H1 (cell line): ENCODE measurements at regions not wholly inside any gene's neighbourhood (a gene's known extent, or its start where the extent isn't known, plus 50 kb on each side); places are given as distances from the start of the nearest gene placed in this dataset.

Source experiments
- CTCF ChIA-PET: fragments of 300-600 bp; sonication (Branson Sonifier 250); formaldehyde crosslinking; loops from one replicate; lab custom pipeline; 2021; ENCODE audit not compliant: partially characterized antibody; lab: Charles Lee
- POLR2A ChIA-PET: fragments of 300-600 bp; sonication (Branson Sonifier 250); formaldehyde crosslinking; loops from one replicate; lab custom pipeline; 2021; ENCODE audit warnings: inconsistent platforms; ENCODE audit not compliant: partially characterized antibody; lab: Charles Lee
- DNase-seq, 2 experiments: peaks; one replicate each; pipeline versions ENCODE4 v3.0.0 to v3.0.0-alpha.2; 2010 to 2022; ENCODE audit warnings: low spot score in 2 of 2, low read depth in 1 of 2, mixed read lengths in 1 of 2
- FAIRE-seq: peaks from 2 replicates; lab custom pipeline; 2011; peaks lifted over from hg19 to GRCh38; lab: Jason Lieb, UNC
- H2AFZ ChIP-seq: 2 replicates; pipeline ENCODE4 v1.8.1; 2012; ENCODE audit warnings: low read length, inconsistent platforms
- H2AK5ac ChIP-seq: 2 replicates; pipeline ENCODE4 v1.6.1; 2013; ENCODE audit warnings: low read depth, low read length
- H2BK120ac ChIP-seq: replicated peaks from 2 replicates; pipeline ENCODE3; 2013; ENCODE audit warnings: low read depth, low read length, inconsistent platforms
- H2BK12ac ChIP-seq: 2 replicates; pipeline ENCODE4 v1.6.1; 2013; ENCODE audit warnings: low read depth, low read length
- H2BK15ac ChIP-seq: 2 replicates; pipeline ENCODE4 v1.6.1; 2013; ENCODE audit warnings: low read length
- H2BK20ac ChIP-seq: 2 replicates; pipeline ENCODE4 v1.6.1; 2013; ENCODE audit warnings: low read length
- H2BK5ac ChIP-seq: 2 replicates; pipeline ENCODE4 v1.6.1; 2013; ENCODE audit warnings: low read depth, low read length
- H3K14ac ChIP-seq: 2 replicates; pipeline ENCODE4 v1.6.1; 2013; ENCODE audit warnings: inconsistent platforms; ENCODE audit not compliant: insufficient read length
- H3K18ac ChIP-seq: 2 replicates; pipeline ENCODE4 v1.6.1; 2013; ENCODE audit warnings: low read length; ENCODE audit errors: extremely low read depth
- H3K23ac ChIP-seq: 2 replicates; pipeline ENCODE4 v1.6.1; 2013; ENCODE audit warnings: inconsistent platforms; ENCODE audit not compliant: insufficient read length
- H3K23me2 ChIP-seq: 2 replicates; pipeline ENCODE4 v1.6.1; 2013; ENCODE audit warnings: low read depth, low read length
- H3K27ac ChIP-seq: 2 replicates; pipeline ENCODE4 v1.6.1; 2011; ENCODE audit warnings: low read depth, low read length, inconsistent platforms
- H3K27me3 ChIP-seq, 4 experiments: replicated peaks in 1 of 4; 1 replicate in 1 of 4; 2 replicates in 3 of 4; pipeline versions ENCODE4 v1.6.1 to v1.8.1; 2011 to 2013; ENCODE audit warnings: low read length in 3 of 4, mild to moderate bottlenecking in 3 of 4, inconsistent platforms in 2 of 4, mixed read lengths in 2 of 4, moderate library complexity in 1 of 4; ENCODE audit not compliant: control insufficient read depth in 3 of 4, insufficient read depth in 3 of 4; ENCODE audit errors: extremely low read depth in 1 of 4
- H3K36me3 ChIP-seq, 4 experiments: 2 replicates each; pipeline versions ENCODE4 v1.6.1 to v1.8.1; 2011 to 2013; ENCODE audit warnings: mild to moderate bottlenecking in 4 of 4, low read length in 3 of 4, moderate library complexity in 2 of 4, control low read depth in 1 of 4, inconsistent platforms in 1 of 4; ENCODE audit not compliant: insufficient read depth in 4 of 4, control insufficient read depth in 2 of 4
- H3K4ac ChIP-seq: replicated peaks from 2 replicates; pipeline ENCODE3; 2013; ENCODE audit warnings: low read length, low read depth, mixed read lengths, inconsistent platforms; ENCODE audit not compliant: insufficient read length
- H3K4me1 ChIP-seq, 4 experiments: replicated peaks in 1 of 4; 1 replicate in 1 of 4; 2 replicates in 3 of 4; pipeline versions ENCODE4 v1.6.1 to v1.8.1; 2011 to 2013; ENCODE audit warnings: low read length in 3 of 4, inconsistent platforms in 2 of 4, mixed read lengths in 1 of 4; ENCODE audit not compliant: insufficient read depth in 4 of 4, control insufficient read depth in 3 of 4
- H3K4me2 ChIP-seq, 2 experiments: 2 replicates each; pipeline versions ENCODE4 v1.6.1 to v1.8.1; 2011 to 2013; ENCODE audit warnings: low read depth in 2 of 2, low read length in 2 of 2, control low read depth in 1 of 2, inconsistent platforms in 1 of 2, mild to moderate bottlenecking in 1 of 2; ENCODE audit not compliant: insufficient read depth in 1 of 2
- H3K4me3 ChIP-seq, 4 experiments: fragments of 200-600, 300-600 bp in 1 of 4; sonication (generic), shearing (Covaris generic), sonication (Bioruptor Twin) in 1 of 4; 2 replicates each; pipeline versions ENCODE4 v1.5.1 to v1.8.1; 2011 to 2016; ENCODE audit warnings: low read length in 4 of 4, low read depth in 3 of 4, control low read depth in 2 of 4, inconsistent platforms in 2 of 4, mild to moderate bottlenecking in 2 of 4, mixed read lengths in 1 of 4, moderate library complexity in 1 of 4; ENCODE audit not compliant: insufficient read depth in 2 of 4; ENCODE audit errors: extremely low read depth in 1 of 4
- H3K56ac ChIP-seq: replicated peaks from 2 replicates; pipeline ENCODE3; 2013; ENCODE audit warnings: low read depth, mild to moderate bottlenecking, mixed read lengths, low read length, inconsistent platforms; ENCODE audit not compliant: insufficient read length
- H3K79me1 ChIP-seq: 2 replicates; pipeline ENCODE4 v1.6.1; 2013; ENCODE audit warnings: low read depth, low read length, control low read depth
- H3K79me2 ChIP-seq, 2 experiments: 2 replicates each; pipeline versions ENCODE4 v1.6.1 to v1.8.1; 2012 to 2013; ENCODE audit warnings: low read length in 2 of 2, mild to moderate bottlenecking in 2 of 2, inconsistent platforms in 1 of 2; ENCODE audit not compliant: insufficient read depth in 2 of 2, control insufficient read depth in 1 of 2
- H3K9ac ChIP-seq, 4 experiments: replicated peaks in 1 of 4; 1 replicate in 1 of 4; 2 replicates in 3 of 4; pipeline versions ENCODE4 v1.6.1 to v1.8.1; 2011 to 2013; ENCODE audit warnings: low read depth in 3 of 4, low read length in 3 of 4, control low read depth in 2 of 4, mild to moderate bottlenecking in 2 of 4, moderate library complexity in 2 of 4, inconsistent platforms in 1 of 4; ENCODE audit errors: extremely low read depth in 1 of 4
- H3K9me3 ChIP-seq, 2 experiments: 2 replicates each; pipeline versions ENCODE4 v1.6.1 to v1.8.1; 2012 to 2013; ENCODE audit warnings: mild to moderate bottlenecking in 2 of 2, moderate library complexity in 2 of 2, control low read depth in 1 of 2, inconsistent platforms in 1 of 2, low read depth in 1 of 2, low read length in 1 of 2, mixed read lengths in 1 of 2; ENCODE audit not compliant: insufficient read depth in 2 of 2
- H4K20me1 ChIP-seq, 2 experiments: replicated peaks in 1 of 2; 2 replicates each; pipeline versions ENCODE3 to v1.8.1; 2011 to 2013; ENCODE audit warnings: inconsistent platforms in 2 of 2, low read length in 2 of 2, mild to moderate bottlenecking in 1 of 2; ENCODE audit not compliant: insufficient read depth in 2 of 2, control insufficient read depth in 1 of 2
- H4K5ac ChIP-seq: 2 replicates; pipeline ENCODE4 v1.6.1; 2013; ENCODE audit warnings: low read length, low read depth, mixed read lengths, inconsistent platforms; ENCODE audit not compliant: insufficient read length
- H4K8ac ChIP-seq: 2 replicates; pipeline ENCODE4 v1.8.0; 2013; ENCODE audit warnings: mild to moderate bottlenecking, moderate library complexity, low read length, inconsistent platforms; ENCODE audit not compliant: insufficient read depth; ENCODE audit errors: extremely low read depth
- H4K91ac ChIP-seq: replicated peaks from 2 replicates; pipeline ENCODE3; 2013; ENCODE audit warnings: low read length, mixed read lengths, inconsistent platforms; ENCODE audit not compliant: insufficient read length
- BRCA1 ChIP-seq: IDR thresholded peaks from 2 replicates; pipeline ENCODE4 v1.6.1; 2012; ENCODE audit warnings: low read depth, low read length, improper control_type of control experiment
- CTBP2 ChIP-seq: IDR thresholded peaks from 2 replicates; pipeline ENCODE4 v1.7.0; 2011; ENCODE audit warnings: borderline replicate concordance, mild to moderate bottlenecking, moderate library complexity, mixed read lengths, low read length; ENCODE audit not compliant: insufficient read depth, insufficient read length
- EP300 ChIP-seq, 2 experiments: IDR thresholded peaks; 1 replicate in 1 of 2; 2 replicates in 1 of 2; pipeline ENCODE4 v1.6.1; 2011 to 2012; ENCODE audit warnings: low read depth in 2 of 2, low read length in 2 of 2, mild to moderate bottlenecking in 2 of 2, borderline replicate concordance in 1 of 2, inconsistent platforms in 1 of 2, moderate library complexity in 1 of 2
- GTF2F1 ChIP-seq: IDR thresholded peaks from 2 replicates; pipeline ENCODE4 v1.6.1; 2012; ENCODE audit warnings: low read depth, low read length, improper control_type of control experiment, borderline replicate concordance
- JUN ChIP-seq: IDR thresholded peaks from 2 replicates; pipeline ENCODE4 v1.6.1; 2011; ENCODE audit warnings: low read depth, mild to moderate bottlenecking, improper control_type of control experiment, low read length
- KDM4A ChIP-seq: IDR thresholded peaks from one replicate; pipeline ENCODE4 v1.7.1; 2012; ENCODE audit warnings: low read depth, mild to moderate bottlenecking, moderate library complexity, low read length, inconsistent platforms; ENCODE audit not compliant: severe bottlenecking
- POLR2AphosphoS5 ChIP-seq: IDR thresholded peaks from 2 replicates; pipeline ENCODE4 v1.6.1; 2011; ENCODE audit warnings: low read depth, low read length
- RBBP5 ChIP-seq: IDR thresholded peaks from 2 replicates; pipeline ENCODE4 v1.7.1; 2012; ENCODE audit warnings: low read depth, mild to moderate bottlenecking, inconsistent platforms, low read length, moderate library complexity, borderline replicate concordance
- SIN3A ChIP-seq, 2 experiments: IDR thresholded peaks in 1 of 2; conservative IDR thresholded peaks in 1 of 2; 2 replicates each; pipeline ENCODE4 v1.6.1; 2011 to 2012; ENCODE audit warnings: low read length in 2 of 2, improper control_type of control experiment in 1 of 2, low read depth in 1 of 2, mild to moderate bottlenecking in 1 of 2
- WGBS, 2 experiments: shearing (Covaris generic) in 1 of 2; methylation state at CpG; one replicate each; pipeline versions ENCODE4 v1.1.6 to v1.1.7; 2013 to 2015; ENCODE audit warnings: low lambda C conversion rate in 2 of 2, mixed read lengths in 2 of 2, inconsistent platforms in 1 of 2, low coverage in 1 of 2, missing lambda C conversion rate in 1 of 2; ENCODE audit not compliant: insufficient replicate concordance in 2 of 2, insufficient coverage in 1 of 2, insufficient read length in 1 of 2; ENCODE audit errors: extremely low coverage in 1 of 2, missing lambda C conversion rate in 1 of 2; 5-methylcytosine and 5-hydroxymethylcytosine counted together

DNA sequence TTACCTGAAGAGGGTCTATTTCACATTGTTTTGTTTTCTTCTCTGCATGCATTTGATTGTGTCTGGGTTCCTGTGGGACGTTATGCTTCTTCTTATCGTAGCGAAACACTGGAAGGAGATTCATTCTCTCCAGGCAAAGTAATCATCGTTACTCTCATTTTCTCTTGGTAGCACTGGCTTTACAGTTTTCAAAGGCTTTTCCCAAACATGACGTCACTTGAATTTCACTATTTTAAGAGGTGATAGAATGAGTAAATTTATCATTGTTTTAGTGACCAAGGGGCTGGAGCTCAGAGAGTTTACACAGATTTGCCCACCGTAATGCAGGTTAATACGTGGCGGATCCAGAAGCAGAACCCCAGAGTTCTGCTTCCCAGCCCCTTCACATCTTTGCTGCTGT, 391.4 kb downstream of the DCDC2C start:
- H3K36me3 ChIP-seq: no peaks in the 10 kb centered on the region
- H3K9me3 ChIP-seq: no peaks in the 10 kb centered on the region
- H3K4me3 ChIP-seq: no peak overlapping the region
- no peak overlapping the region for H2AK5ac ChIP-seq
- no peak overlapping the region for H3K9ac ChIP-seq
- FAIRE-seq: no peak
- no peak overlapping the region for H4K8ac ChIP-seq
- no peak overlapping the region for H2BK20ac ChIP-seq
- no peak overlapping the region for H3K4me2 ChIP-seq
- no peak overlapping the region for H2BK12ac ChIP-seq
- H3K27ac ChIP-seq: no peak overlapping the region
- POLR2A ChIA-PET: no interaction called here
- H3K56ac ChIP-seq: no peak overlapping the region
- no peak for TF ChIP-seq CTBP2
- no peak for TF ChIP-seq SIN3A (conservative IDR thresholded peaks at IDR 0.05 in 1 of 2, IDR thresholded peaks at IDR 0.05 in 1 of 2; ENCODE audit: low read depth in 1 of 2, low read length in 2 of 2)
- no peak for TF ChIP-seq GTF2F1
- TF ChIP-seq JUN: no peak
- TF ChIP-seq BRCA1: no peak
- no peak for TF ChIP-seq RBBP5
- TF ChIP-seq KDM4A: no peak
- TF ChIP-seq POLR2AphosphoS5: no peak
- TF ChIP-seq EP300 (IDR thresholded peaks at IDR 0.05; ENCODE audit: borderline replicate concordance in 1 of 2, low read depth in 2 of 2, low read length in 2 of 2): no peak
- DNase-seq: no peak
- H3K14ac ChIP-seq: no peak overlapping the region
- no peaks in the 10 kb centered on the region for H3K27me3 ChIP-seq
- H3K23ac ChIP-seq: no peak overlapping the region
- no peaks in the 10 kb centered on the region for H4K20me1 ChIP-seq
- H3K4me1 ChIP-seq: peaks cover 0 to 10% (median 5%) of the 10 kb centered on the region in 4 experiments; a peak in 2 of 7 replicates
- H3K79me2 ChIP-seq: no peaks in the 10 kb centered on the region
- no peak overlapping the region for H2BK120ac ChIP-seq
- WGBS, 2 experiments: 95% methylated on average over 8 of the region's 8 CpGs; no CpG with 5 or more reads in 1 of the 2 experiments
- no peak overlapping the region for H3K4ac ChIP-seq
- CTCF ChIA-PET: no interaction called here
- no peak overlapping the region for H2AFZ ChIP-seq
- H4K5ac ChIP-seq: no peak overlapping the region
- no peak overlapping the region for H4K91ac ChIP-seq
- no peak overlapping the region for H2BK15ac ChIP-seq
- no peaks in the 10 kb centered on the region for H3K23me2 ChIP-seq
- no peaks in the 10 kb centered on the region for H3K79me1 ChIP-seq
- H3K18ac ChIP-seq: no peak overlapping the region
- no peak overlapping the region for H2BK5ac ChIP-seq
